Peyer's patch (tissue), 4 donors: ENCODE measurements at regions not wholly inside any gene's neighbourhood (a gene's known extent, or its start where the extent isn't known, plus 50 kb on each side); places are given as distances from the start of the nearest gene placed in this dataset.

ENCODE experiments used
- DNase-seq, 3 donors: peaks; one replicate each; pipeline ENCODE4 v3.0.0-alpha.2; 2017 to 2019
- H3K27ac ChIP-seq, 4 donors: fragments of 200-600 bp; sonication (generic); one replicate each; pipeline ENCODE4 v1.5.1; 2016 to 2019
- H3K27me3 ChIP-seq, 2 donors: fragments of 200-600 bp; sonication (generic); one replicate each; pipeline ENCODE4 v1.5.1; 2019
- H3K36me3 ChIP-seq, 3 donors: fragments of 200-600 bp; sonication (generic); one replicate each; pipeline ENCODE4 v1.5.1; 2016 to 2019
- H3K4me1 ChIP-seq, 4 donors: fragments of 200-600 bp; sonication (generic); one replicate each; pipeline ENCODE4 v1.5.1; 2016 to 2019
- H3K4me3 ChIP-seq, 4 donors: fragments of 200-600 bp; sonication (generic); 1 replicate in 3 of 4; 2 replicates in 1 of 4; pipeline ENCODE4 v1.5.1; 2016 to 2019; ENCODE audit warnings: mild to moderate bottlenecking in 1 of 4
- H3K9me3 ChIP-seq, 4 donors: fragments of 200-600 bp; sonication (generic); one replicate each; pipeline ENCODE4 v1.5.1; 2016 to 2019; ENCODE audit warnings: mild to moderate bottlenecking in 1 of 4
- CTCF ChIP-seq, 6 experiments: fragments of 450-650 bp in 4 of 6; fragments of 200-600 bp in 2 of 6; sonication (generic) in 1 of 6; IDR thresholded peaks; one replicate each; pipeline ENCODE4 v1.5.1; 2017 to 2019; ENCODE audit warnings: antibody characterized with exemption in 6 of 6, mild to moderate bottlenecking in 3 of 6, moderate library complexity in 1 of 6
- POLR2A ChIP-seq, 2 donors: fragments of 450-650 bp; IDR thresholded peaks; one replicate each; pipeline ENCODE4 v1.5.1; 2017; ENCODE audit warnings: antibody characterized with exemption in 2 of 2, mild to moderate bottlenecking in 2 of 2, moderate library complexity in 2 of 2

- Histone ChIP-seq H3K36me3 (no peaks in the 10 kb centered on the region), H3K27ac (no peak overlapping the region), H3K9me3 (no peaks in the 10 kb centered on the region), H3K4me1 (no peaks in the 10 kb centered on the region), H3K27me3 (no peaks in the 10 kb centered on the region), H3K4me3 (no peak overlapping the region)
- DNase-seq: no peak
- TF ChIP-seq POLR2A (IDR thresholded peaks at IDR 0.05) (no peak), CTCF (IDR thresholded peaks at IDR 0.05) (no peak)
Observed at GRCh38 chr5:103340132-103340531, 81.6 kb downstream of the MACIR start.

GRCh38 chr5:103336941-103337340 lies 78.4 kb downstream of the MACIR start:
- TF ChIP-seq POLR2A (IDR thresholded peaks at IDR 0.05) (no peak), CTCF (IDR thresholded peaks at IDR 0.05) (no peak)
- DNase-seq: no peak
- H3K27me3 ChIP-seq: no peaks in the 10 kb centered on the region

GRCh38 chr5:103333376-103333775 lies 74.8 kb downstream of the MACIR start:
- Histone ChIP-seq H3K36me3 (no peaks in the 10 kb centered on the region), H3K4me3 (no peak overlapping the region), H3K27me3 (no peaks in the 10 kb centered on the region), H3K27ac (no peak overlapping the region), H3K9me3 (no peaks in the 10 kb centered on the region), H3K4me1 (no peaks in the 10 kb centered on the region)
- no peak for TF ChIP-seq CTCF (IDR thresholded peaks at IDR 0.05)
- no peak for DNase-seq

More at GRCh38 chr5:103336941-103337340, 78.4 kb downstream of the MACIR start:
- no peak overlapping the region for H3K27ac ChIP-seq
- no peak overlapping the region for H3K4me3 ChIP-seq
- no peaks in the 10 kb centered on the region for H3K9me3 ChIP-seq
- H3K4me1 ChIP-seq: no peaks in the 10 kb centered on the region
- no peaks in the 10 kb centered on the region for H3K36me3 ChIP-seq

GRCh38 chr5:103330875-103331274 lies 72.3 kb downstream of the MACIR start:
- Histone ChIP-seq H3K4me3 (no peak overlapping the region), H3K4me1 (no peaks in the 10 kb centered on the region), H3K9me3 (no peaks in the 10 kb centered on the region), H3K27me3 (no peaks in the 10 kb centered on the region), H3K27ac (no peak overlapping the region), H3K36me3 (no peaks in the 10 kb centered on the region)
- TF ChIP-seq CTCF (IDR thresholded peaks at IDR 0.05) (no peak), POLR2A (IDR thresholded peaks at IDR 0.05) (no peak)
- DNase-seq: no peak
